PFSK-1 (cell line): ENCODE measurements at regions not wholly inside any gene's neighbourhood (a gene's known extent, or its start where the extent isn't known, plus 50 kb on each side); places are given as distances from the start of the nearest gene placed in this dataset.

ENCODE experiments used
- FOXP2 ChIP-seq: optimal IDR thresholded peaks from 2 replicates; pipeline ENCODE3; 2011; ENCODE audit warnings: borderline replicate concordance, control low read depth, inconsistent platforms; ENCODE audit not compliant: insufficient read depth; ENCODE audit errors: extremely low read length, extremely low read depth
- POLR2AphosphoS5 ChIP-seq: IDR thresholded peaks from 2 replicates; pipeline ENCODE4 v1.6.1; 2012; ENCODE audit warnings: low read depth, mild to moderate bottlenecking, control low read depth, low read length, moderate library complexity
- SIN3A ChIP-seq: IDR thresholded peaks from 2 replicates; pipeline ENCODE4 v1.6.1; 2012; ENCODE audit warnings: mild to moderate bottlenecking, low read length, moderate library complexity, borderline replicate concordance; ENCODE audit not compliant: insufficient read depth
- TAF1 ChIP-seq: IDR thresholded peaks from 2 replicates; pipeline ENCODE4 v1.6.1; 2012; ENCODE audit warnings: low read length, control low read depth, borderline replicate concordance; ENCODE audit not compliant: insufficient read depth
- TF ChIP-seq, protein P1 (sequence below), 2 experiments: IDR thresholded peaks; 2 replicates each; pipeline versions ENCODE4 v1.6.1 to v1.8.0; 2011 to 2012; ENCODE audit warnings: low read depth in 2 of 2, low read length in 2 of 2, control low read depth in 1 of 2, inconsistent platforms in 1 of 2, mild to moderate bottlenecking in 1 of 2, moderate library complexity in 1 of 2; ENCODE audit not compliant: insufficient read depth in 1 of 2

DNA sequence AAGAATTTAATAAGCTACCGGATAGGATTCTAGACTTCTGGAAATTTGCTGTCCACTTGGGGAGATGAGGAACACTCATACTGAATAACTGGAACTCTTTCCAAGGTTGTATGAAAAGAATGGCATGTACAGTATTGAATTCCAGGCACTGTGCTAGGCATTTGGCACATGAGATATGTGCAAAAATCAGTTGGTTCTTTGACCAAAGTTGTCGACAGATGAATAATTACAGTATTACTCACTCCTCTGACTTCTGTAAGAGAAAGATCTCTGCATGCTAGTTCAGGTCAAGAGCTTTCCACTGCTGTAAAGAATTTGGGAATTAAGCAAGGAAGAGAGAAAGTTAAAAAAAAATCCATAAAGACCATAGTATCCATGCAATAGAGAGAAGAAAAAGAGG lies 764.7 kb downstream of the BCL11B start:
- TF ChIP-seq POLR2AphosphoS5: no peak
- no peak for TF ChIP-seq SIN3A
- TF ChIP-seq, protein P1, sequence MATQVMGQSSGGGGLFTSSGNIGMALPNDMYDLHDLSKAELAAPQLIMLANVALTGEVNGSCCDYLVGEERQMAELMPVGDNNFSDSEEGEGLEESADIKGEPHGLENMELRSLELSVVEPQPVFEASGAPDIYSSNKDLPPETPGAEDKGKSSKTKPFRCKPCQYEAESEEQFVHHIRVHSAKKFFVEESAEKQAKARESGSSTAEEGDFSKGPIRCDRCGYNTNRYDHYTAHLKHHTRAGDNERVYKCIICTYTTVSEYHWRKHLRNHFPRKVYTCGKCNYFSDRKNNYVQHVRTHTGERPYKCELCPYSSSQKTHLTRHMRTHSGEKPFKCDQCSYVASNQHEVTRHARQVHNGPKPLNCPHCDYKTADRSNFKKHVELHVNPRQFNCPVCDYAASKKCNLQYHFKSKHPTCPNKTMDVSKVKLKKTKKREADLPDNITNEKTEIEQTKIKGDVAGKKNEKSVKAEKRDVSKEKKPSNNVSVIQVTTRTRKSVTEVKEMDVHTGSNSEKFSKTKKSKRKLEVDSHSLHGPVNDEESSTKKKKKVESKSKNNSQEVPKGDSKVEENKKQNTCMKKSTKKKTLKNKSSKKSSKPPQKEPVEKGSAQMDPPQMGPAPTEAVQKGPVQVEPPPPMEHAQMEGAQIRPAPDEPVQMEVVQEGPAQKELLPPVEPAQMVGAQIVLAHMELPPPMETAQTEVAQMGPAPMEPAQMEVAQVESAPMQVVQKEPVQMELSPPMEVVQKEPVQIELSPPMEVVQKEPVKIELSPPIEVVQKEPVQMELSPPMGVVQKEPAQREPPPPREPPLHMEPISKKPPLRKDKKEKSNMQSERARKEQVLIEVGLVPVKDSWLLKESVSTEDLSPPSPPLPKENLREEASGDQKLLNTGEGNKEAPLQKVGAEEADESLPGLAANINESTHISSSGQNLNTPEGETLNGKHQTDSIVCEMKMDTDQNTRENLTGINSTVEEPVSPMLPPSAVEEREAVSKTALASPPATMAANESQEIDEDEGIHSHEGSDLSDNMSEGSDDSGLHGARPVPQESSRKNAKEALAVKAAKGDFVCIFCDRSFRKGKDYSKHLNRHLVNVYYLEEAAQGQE (IDR thresholded peaks at IDR 0.05; ENCODE audit: insufficient read depth in 1 of 2, low read depth in 2 of 2, low read length in 2 of 2): no peak
- no peak for TF ChIP-seq TAF1
- TF ChIP-seq FOXP2: no peak
